ENCODE measurements at regions not wholly inside any gene's neighbourhood (a gene's known extent, or its start where the extent isn't known, plus 50 kb on each side); places are given as distances from the start of the nearest gene placed in this dataset.

DNA sequence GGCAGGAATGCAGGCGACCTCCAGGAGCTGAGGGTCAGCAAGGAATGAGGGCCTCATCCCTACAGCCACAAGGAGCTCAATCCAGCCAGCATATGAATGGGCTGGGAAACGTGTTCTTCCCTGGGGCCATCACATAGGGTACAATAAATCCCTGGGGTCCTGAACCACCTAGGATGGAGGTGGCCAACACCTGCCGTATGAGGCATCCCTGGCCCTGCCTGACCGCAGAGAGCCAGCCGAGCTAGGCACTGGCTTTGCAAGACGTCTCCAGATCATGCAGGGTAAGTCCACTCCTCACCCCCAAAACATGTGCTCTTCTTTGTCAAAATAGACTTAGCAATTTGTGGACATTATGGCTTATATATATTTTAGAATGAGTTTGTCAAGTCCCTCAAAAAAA, 303.7 kb upstream of the DIO3 start:
- TF ChIP-seq, protein P1, sequence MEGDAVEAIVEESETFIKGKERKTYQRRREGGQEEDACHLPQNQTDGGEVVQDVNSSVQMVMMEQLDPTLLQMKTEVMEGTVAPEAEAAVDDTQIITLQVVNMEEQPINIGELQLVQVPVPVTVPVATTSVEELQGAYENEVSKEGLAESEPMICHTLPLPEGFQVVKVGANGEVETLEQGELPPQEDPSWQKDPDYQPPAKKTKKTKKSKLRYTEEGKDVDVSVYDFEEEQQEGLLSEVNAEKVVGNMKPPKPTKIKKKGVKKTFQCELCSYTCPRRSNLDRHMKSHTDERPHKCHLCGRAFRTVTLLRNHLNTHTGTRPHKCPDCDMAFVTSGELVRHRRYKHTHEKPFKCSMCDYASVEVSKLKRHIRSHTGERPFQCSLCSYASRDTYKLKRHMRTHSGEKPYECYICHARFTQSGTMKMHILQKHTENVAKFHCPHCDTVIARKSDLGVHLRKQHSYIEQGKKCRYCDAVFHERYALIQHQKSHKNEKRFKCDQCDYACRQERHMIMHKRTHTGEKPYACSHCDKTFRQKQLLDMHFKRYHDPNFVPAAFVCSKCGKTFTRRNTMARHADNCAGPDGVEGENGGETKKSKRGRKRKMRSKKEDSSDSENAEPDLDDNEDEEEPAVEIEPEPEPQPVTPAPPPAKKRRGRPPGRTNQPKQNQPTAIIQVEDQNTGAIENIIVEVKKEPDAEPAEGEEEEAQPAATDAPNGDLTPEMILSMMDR (IDR thresholded peaks at IDR 0.05): no peak
- TF ChIP-seq ZFX (IDR thresholded peaks at IDR 0.05; ENCODE audit: borderline replicate concordance): no peak

Measured in 22Rv1 (cell line).